Esophagus squamous epithelium (tissue), 5 donors: ENCODE measurements at regions not wholly inside any gene's neighbourhood (a gene's known extent, or its start where the extent isn't known, plus 50 kb on each side); places are given as distances from the start of the nearest gene placed in this dataset.

Experiments
- DNase-seq: peaks from one replicate; lab custom pipeline; 2025; lab: John Stamatoyannopoulos, UW
- H3K27ac ChIP-seq, 4 donors: fragments of 200-600 bp; sonication (generic); one replicate each; pipeline ENCODE4 v1.5.1; 2016 to 2019; ENCODE audit warnings: mild to moderate bottlenecking in 1 of 4
- H3K27me3 ChIP-seq, 4 donors: fragments of 200-600 bp; sonication (generic); 1 replicate in 3 of 4; 2 replicates in 1 of 4; pipeline versions ENCODE4 v1.5.1 to v1.6.0; 2017 to 2021; ENCODE audit warnings: antibody characterized with exemption in 1 of 4
- H3K36me3 ChIP-seq, 3 donors: fragments of 200-600 bp; sonication (generic); one replicate each; pipeline ENCODE4 v1.5.1; 2016 to 2019
- H3K4me1 ChIP-seq, 3 donors: fragments of 200-600 bp; sonication (generic); one replicate each; pipeline ENCODE4 v1.5.1; 2017 to 2019
- H3K4me3 ChIP-seq, 4 donors: fragments of 200-600 bp; sonication (generic); 1 replicate in 3 of 4; 2 replicates in 1 of 4; pipeline ENCODE4 v1.5.1; 2016 to 2019; ENCODE audit warnings: mild to moderate bottlenecking in 2 of 4, moderate library complexity in 1 of 4
- H3K9me3 ChIP-seq, 3 donors: fragments of 200-600 bp; sonication (generic); one replicate each; pipeline ENCODE4 v1.5.1; 2016 to 2019
- POLR2A ChIP-seq, 4 donors: fragments of 450-650 bp; IDR thresholded peaks; one replicate each; pipeline ENCODE4 v1.6.1; 2017; ENCODE audit warnings: antibody characterized with exemption in 4 of 4, mild to moderate bottlenecking in 4 of 4, moderate library complexity in 3 of 4
- WGBS, 2 donors: methylation state at CpG; one replicate each; pipeline ENCODE4 v1.1.5; 2018; 5-methylcytosine and 5-hydroxymethylcytosine counted together
- intact Hi-C: fragments of 100-400 bp; cut with DNase I; formaldehyde crosslinking; loops from one replicate; pipeline ENCODE4 v1.15.0; 2022
- TF ChIP-seq, protein P1 (sequence below), 6 experiments: fragments of 450-650 bp in 4 of 6; fragments of 200-600 bp in 2 of 6; sonication (generic) in 2 of 6; IDR thresholded peaks; one replicate each; pipeline ENCODE4 v1.5.1; 2016 to 2019; ENCODE audit warnings: antibody characterized with exemption in 6 of 6, mild to moderate bottlenecking in 4 of 6, moderate library complexity in 4 of 6
- donor health status: DM: yes; HTN: yes; CAD: no.

DNA sequence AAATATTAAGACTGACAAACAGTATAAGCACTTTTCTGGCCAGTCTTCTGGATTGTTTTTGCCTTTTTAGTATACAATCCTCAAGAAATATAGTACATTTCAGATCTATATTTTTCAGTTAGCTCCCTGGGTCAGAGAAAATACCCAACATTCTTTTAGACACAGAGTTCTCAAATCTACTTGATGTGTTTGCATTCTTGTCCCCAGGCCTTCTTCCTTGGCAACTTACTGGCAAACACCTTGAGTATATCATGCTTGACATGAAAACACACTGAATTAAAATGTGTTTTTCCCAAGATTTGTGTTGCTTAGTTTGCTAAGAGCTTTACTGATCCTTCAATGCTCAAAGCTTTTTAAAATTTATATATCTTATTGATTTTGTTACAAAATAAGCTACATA, 1413.1 kb upstream of the CDH9 start:
- Histone ChIP-seq H3K27ac (no peak overlapping the region), H3K9me3 (peaks cover 0 to 8% (median 0%) of the 10 kb centered on the region in 3 donors), H3K4me3 (no peak overlapping the region), H3K27me3 (no peaks in the 10 kb centered on the region), H3K4me1 (no peaks in the 10 kb centered on the region), H3K36me3 (no peaks in the 10 kb centered on the region)
- intact Hi-C loops = no loop called here
- no peak for TF ChIP-seq POLR2A (IDR thresholded peaks at IDR 0.05)
- TF ChIP-seq, protein P1, sequence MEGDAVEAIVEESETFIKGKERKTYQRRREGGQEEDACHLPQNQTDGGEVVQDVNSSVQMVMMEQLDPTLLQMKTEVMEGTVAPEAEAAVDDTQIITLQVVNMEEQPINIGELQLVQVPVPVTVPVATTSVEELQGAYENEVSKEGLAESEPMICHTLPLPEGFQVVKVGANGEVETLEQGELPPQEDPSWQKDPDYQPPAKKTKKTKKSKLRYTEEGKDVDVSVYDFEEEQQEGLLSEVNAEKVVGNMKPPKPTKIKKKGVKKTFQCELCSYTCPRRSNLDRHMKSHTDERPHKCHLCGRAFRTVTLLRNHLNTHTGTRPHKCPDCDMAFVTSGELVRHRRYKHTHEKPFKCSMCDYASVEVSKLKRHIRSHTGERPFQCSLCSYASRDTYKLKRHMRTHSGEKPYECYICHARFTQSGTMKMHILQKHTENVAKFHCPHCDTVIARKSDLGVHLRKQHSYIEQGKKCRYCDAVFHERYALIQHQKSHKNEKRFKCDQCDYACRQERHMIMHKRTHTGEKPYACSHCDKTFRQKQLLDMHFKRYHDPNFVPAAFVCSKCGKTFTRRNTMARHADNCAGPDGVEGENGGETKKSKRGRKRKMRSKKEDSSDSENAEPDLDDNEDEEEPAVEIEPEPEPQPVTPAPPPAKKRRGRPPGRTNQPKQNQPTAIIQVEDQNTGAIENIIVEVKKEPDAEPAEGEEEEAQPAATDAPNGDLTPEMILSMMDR (IDR thresholded peaks at IDR 0.05) = no peak
- DNase-seq = no peak

DNA sequence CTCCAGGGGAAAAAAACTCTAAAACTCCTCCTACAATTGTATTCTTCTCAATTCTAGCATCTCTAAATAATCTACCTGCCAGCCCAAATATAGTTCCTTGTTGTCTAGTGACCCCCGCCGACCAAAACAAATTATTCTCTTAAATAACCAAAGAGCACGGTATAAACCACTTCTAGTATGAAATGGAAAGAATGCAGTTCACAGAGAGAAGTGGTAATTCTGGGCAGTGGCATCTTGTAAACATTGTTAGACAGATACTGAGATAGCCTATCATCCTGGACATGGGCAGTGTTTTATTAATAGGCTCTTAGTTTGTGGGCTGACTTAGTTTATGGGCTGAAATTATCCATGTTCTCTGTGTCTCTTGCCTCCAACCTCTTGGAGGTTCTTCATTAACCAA, 1412.6 kb upstream of the CDH9 start:
- Histone ChIP-seq H3K27ac (no peak overlapping the region), H3K9me3 (peaks cover 0 to 13% (median 0%) of the 10 kb centered on the region in 3 donors), H3K27me3 (no peaks in the 10 kb centered on the region), H3K36me3 (no peaks in the 10 kb centered on the region), H3K4me3 (no peak overlapping the region), H3K4me1 (no peaks in the 10 kb centered on the region)
- TF ChIP-seq, protein P1 (IDR thresholded peaks at IDR 0.05) = no peak
- no peak for TF ChIP-seq POLR2A (IDR thresholded peaks at IDR 0.05)
- no peak for DNase-seq
- intact Hi-C loops = no loop called here
- 29 to 41% methylated on average over 2 to 3 of the region's 3 CpGs for WGBS, 2 donors

DNA sequence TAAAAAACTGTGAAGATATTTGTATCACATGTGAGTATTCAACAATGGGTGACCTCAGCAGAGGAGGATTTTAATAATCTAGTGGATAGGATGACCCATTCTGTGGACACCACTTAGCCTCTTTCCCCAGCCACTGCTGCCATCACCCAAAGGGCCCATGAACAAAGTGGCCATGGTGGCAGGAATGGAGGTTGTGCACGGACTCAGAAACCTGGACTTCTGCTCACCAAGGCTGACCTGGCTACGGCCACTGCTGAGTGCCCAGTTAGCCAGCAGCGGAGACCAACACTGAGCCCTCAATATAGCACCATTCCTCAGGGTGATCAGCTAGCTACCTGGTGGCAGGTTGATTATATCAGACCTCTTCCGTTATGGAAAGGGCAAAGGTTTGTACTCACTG, 1410.4 kb upstream of the CDH9 start:
- intact Hi-C loops = no loop called here
- Histone ChIP-seq H3K27me3 (no peaks in the 10 kb centered on the region), H3K36me3 (no peaks in the 10 kb centered on the region), H3K27ac (no peak overlapping the region), H3K4me3 (no peak overlapping the region), H3K9me3 (peaks cover 0 to 14% (median 0%) of the 10 kb centered on the region in 3 donors), H3K4me1 (no peaks in the 10 kb centered on the region)
- DNase-seq = no peak
- TF ChIP-seq, protein P1 (IDR thresholded peaks at IDR 0.05) = no peak
- no peak for TF ChIP-seq POLR2A (IDR thresholded peaks at IDR 0.05)
- WGBS, 2 donors = 57 to 83% methylated on average over 2 to 4 of the region's 4 CpGs

DNA sequence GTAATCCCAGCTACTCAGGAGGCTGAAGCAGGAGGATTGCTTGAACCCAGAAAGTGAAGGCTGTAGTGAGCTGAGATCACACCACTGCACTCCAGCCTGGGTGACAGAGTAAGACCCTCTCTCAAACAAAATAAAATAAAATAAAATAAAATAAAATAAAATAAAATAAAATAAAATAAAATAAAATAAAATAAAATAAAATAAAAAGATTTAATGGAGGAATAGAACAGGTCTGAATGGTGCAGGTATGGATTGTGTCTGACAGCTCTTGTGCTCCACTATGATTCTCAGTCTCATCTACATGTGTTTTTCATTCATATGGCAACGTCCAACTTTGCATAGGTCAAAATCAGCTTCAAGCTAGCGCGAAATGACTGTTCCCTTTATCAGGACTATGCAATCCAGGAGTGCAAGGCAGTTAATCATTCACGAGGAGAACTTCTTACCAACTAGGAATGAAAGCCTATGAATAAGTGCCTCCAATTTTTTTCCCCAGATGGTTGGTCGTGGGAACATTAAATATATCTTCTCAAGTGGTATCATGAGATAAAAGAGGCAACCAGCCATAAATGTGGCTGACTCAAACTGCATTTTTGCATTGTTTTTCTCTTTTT, 1392.3 kb upstream of the CDH9 start:
- 67 to 70% methylated on average over 5 of the region's 5 CpGs for WGBS, 2 donors
- TF ChIP-seq, protein P1 (IDR thresholded peaks at IDR 0.05) = no peak
- no peak for TF ChIP-seq POLR2A (IDR thresholded peaks at IDR 0.05)
- Histone ChIP-seq H3K27ac (no peak overlapping the region), H3K4me1 (no peaks in the 10 kb centered on the region), H3K36me3 (no peaks in the 10 kb centered on the region), H3K4me3 (no peak overlapping the region), H3K27me3 (no peaks in the 10 kb centered on the region), H3K9me3 (peaks cover 0 to 7% (median 0%) of the 10 kb centered on the region in 3 donors)
- intact Hi-C loops = no loop called here
- DNase-seq = no peak

DNA sequence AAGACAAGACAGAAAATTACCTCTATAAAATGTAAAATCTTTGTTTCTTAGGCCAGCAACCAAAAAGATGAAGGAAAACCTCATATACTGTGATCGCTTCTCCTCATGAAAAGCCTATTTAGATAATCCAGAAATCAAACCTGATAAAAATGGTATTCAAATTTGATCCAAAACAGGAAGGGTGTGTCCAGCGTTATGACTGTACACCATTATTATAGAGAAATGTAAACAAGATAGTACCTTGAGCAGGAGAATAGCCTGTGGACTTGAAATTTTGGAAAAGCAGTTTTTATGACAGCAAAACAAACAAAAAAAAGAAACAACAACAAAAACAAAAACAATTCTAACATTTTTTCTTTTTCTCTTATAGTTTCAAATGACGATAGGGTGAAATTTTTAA, 1382.8 kb upstream of the CDH9 start:
- DNase-seq = no peak
- Histone ChIP-seq H3K9me3 (peaks cover 0 to 1% (median 0%) of the 10 kb centered on the region in 3 donors), H3K4me3 (no peak overlapping the region), H3K4me1 (no peaks in the 10 kb centered on the region), H3K36me3 (no peaks in the 10 kb centered on the region), H3K27me3 (no peaks in the 10 kb centered on the region), H3K27ac (no peak overlapping the region)
- intact Hi-C loops = no loop called here
- WGBS, 2 donors = 62 to 79% methylated on average over 3 of the region's 3 CpGs
- TF ChIP-seq, protein P1 (IDR thresholded peaks at IDR 0.05) = no peak
- TF ChIP-seq POLR2A (IDR thresholded peaks at IDR 0.05) = no peak
